ENCODE measurements at regions not wholly inside any gene's neighbourhood (a gene's known extent, or its start where the extent isn't known, plus 50 kb on each side); places are given as distances from the start of the nearest gene placed in this dataset.
"Not testable (repeated sequence)": the region's sequence is repeated elsewhere in the genome, so short reads cannot be mapped to it uniquely, and the experiment has no call there.

GRCh38 chr2:131966256-131966655, 195.5 kb downstream of the ANKRD30BL start:
- WGBS (ENCODE audit: missing lambda C conversion rate) = 69% methylated on average over 25 of the region's 32 CpGs
- TF ChIP-seq POLR2AphosphoS2 (conservative IDR thresholded peaks at IDR 0.05; ENCODE audit: low read length) = no peak
- TF ChIP-seq CTCF (IDR thresholded peaks at IDR 0.05) = no peak
- TF ChIP-seq REST (IDR thresholded peaks at IDR 0.05) = no peak
- no peak for TF ChIP-seq HMGXB4 (CRISPR knock-in tag; IDR thresholded peaks at IDR 0.05; ENCODE audit: borderline replicate concordance)
- H3K4me3 ChIP-seq = no peak overlapping the region
- FAIRE-seq (no peak), DNase-seq (ENCODE audit: low read depth in 1 of 2, low spot score in 1 of 2) (no peak), ATAC-seq (no peak)
- no peak overlapping the region for H3K4me2 ChIP-seq
- H3K9me3 ChIP-seq = no peaks in the 10 kb centered on the region
- H3K27ac ChIP-seq = no peak overlapping the region
- POLR2A ChIA-PET = no interaction called here
- CTCF ChIA-PET = no interaction called here
- H3K4me1 ChIP-seq = no peaks in the 10 kb centered on the region

GRCh38 chr2:131958019-131958609, 203.6 kb downstream of the ANKRD30BL start:
- H3K4me1 ChIP-seq; DNase-seq (ENCODE audit: low read depth in 1 of 2, low spot score in 1 of 2); POLR2A ChIA-PET; ATAC-seq; CTCF ChIA-PET; H3K4me2 ChIP-seq; H3K9me3 ChIP-seq; H3K27ac ChIP-seq; FAIRE-seq; H3K4me3 ChIP-seq: not testable (repeated sequence)
- WGBS (ENCODE audit: missing lambda C conversion rate) = 0% methylated on average over 2 of the region's 2 CpGs

GRCh38 chr2:131948641-131949040, 213.1 kb downstream of the ANKRD30BL start:
- FAIRE-seq; POLR2A ChIA-PET; DNase-seq (ENCODE audit: low read depth in 1 of 2, low spot score in 1 of 2); CTCF ChIA-PET; H3K9me3 ChIP-seq; H3K4me1 ChIP-seq; ATAC-seq; H3K27ac ChIP-seq; H3K4me2 ChIP-seq; H3K4me3 ChIP-seq: not testable (repeated sequence)

- POLR2A ChIA-PET; ATAC-seq; CTCF ChIA-PET; H3K9me3 ChIP-seq; H3K4me2 ChIP-seq; H3K4me3 ChIP-seq; H3K27ac ChIP-seq; H3K4me1 ChIP-seq; DNase-seq (ENCODE audit: low read depth in 1 of 2, low spot score in 1 of 2); FAIRE-seq: not testable (repeated sequence)
- WGBS (ENCODE audit: missing lambda C conversion rate) = 7% methylated on average over 1 of the region's 1 CpG
Measured at GRCh38 chr2:131923287-131923686, 238.5 kb downstream of the ANKRD30BL start.

- FAIRE-seq; ATAC-seq; H3K9me3 ChIP-seq; POLR2A ChIA-PET; H3K4me1 ChIP-seq; H3K4me2 ChIP-seq; DNase-seq (ENCODE audit: low read depth in 1 of 2, low spot score in 1 of 2); H3K4me3 ChIP-seq; CTCF ChIA-PET; H3K27ac ChIP-seq: not testable (repeated sequence)
- WGBS (ENCODE audit: missing lambda C conversion rate) = 2% methylated on average over 2 of the region's 2 CpGs
Measured at GRCh38 chr2:131922854-131923253, 238.9 kb downstream of the ANKRD30BL start.

Small RNAs in the stretch of these regions (small RNA-seq; reads per million reads assigned to genes)
- 0 reads per million in 6 experiments for gene AC093787.1

Data from A549 (cell line).